ENCODE measurements at regions not wholly inside any gene's neighbourhood (a gene's known extent, or its start where the extent isn't known, plus 50 kb on each side); places are given as distances from the start of the nearest gene placed in this dataset.

- Histone ChIP-seq H3K18ac (ENCODE audit: extremely low read depth, low read length) (no peak overlapping the region), H4K91ac (replicated peaks; ENCODE audit: insufficient read length, low read length) (no peak overlapping the region), H2BK120ac (replicated peaks; ENCODE audit: low read depth, low read length) (no peak overlapping the region), H3K9ac (replicated peaks in 1 of 4; ENCODE audit: extremely low read depth in 1 of 4, low read depth in 3 of 4, low read length in 3 of 4) (no peak overlapping the region), H2BK20ac (ENCODE audit: low read length) (no peak overlapping the region), H4K8ac (ENCODE audit: extremely low read depth, insufficient read depth, low read length) (no peak overlapping the region), H2AK5ac (ENCODE audit: low read depth, low read length) (no peak overlapping the region), H3K9me3 (ENCODE audit: insufficient read depth in 2 of 2, low read depth in 1 of 2, low read length in 1 of 2) (no peaks in the 10 kb centered on the region), H2BK12ac (ENCODE audit: low read depth, low read length) (no peak overlapping the region), H2BK15ac (ENCODE audit: low read length) (no peak overlapping the region), H3K27ac (ENCODE audit: low read depth, low read length) (no peak overlapping the region), H4K5ac (ENCODE audit: insufficient read length, low read depth, low read length) (no peak overlapping the region), H3K23ac (ENCODE audit: insufficient read length) (no peak overlapping the region), H3K36me3 (ENCODE audit: control insufficient read depth in 2 of 4, insufficient read depth in 4 of 4, low read length in 3 of 4) (no peaks in the 10 kb centered on the region), H3K4me1 (replicated peaks in 1 of 4; ENCODE audit: control insufficient read depth in 3 of 4, insufficient read depth in 4 of 4, low read length in 3 of 4) (peaks cover 0 to 6% (median 0%) of the 10 kb centered on the region in 4 experiments; a peak in 1 of 7 replicates), H3K27me3 (replicated peaks in 1 of 4; ENCODE audit: control insufficient read depth in 3 of 4, extremely low read depth in 1 of 4, insufficient read depth in 3 of 4, low read length in 3 of 4) (no peaks in the 10 kb centered on the region), H3K56ac (replicated peaks; ENCODE audit: insufficient read length, low read depth, low read length) (no peak overlapping the region), H3K14ac (ENCODE audit: insufficient read length) (no peak overlapping the region), H3K4me2 (ENCODE audit: insufficient read depth in 1 of 2, low read depth in 2 of 2, low read length in 2 of 2) (no peak overlapping the region), H2BK5ac (ENCODE audit: low read depth, low read length) (no peak overlapping the region), H3K79me2 (ENCODE audit: control insufficient read depth in 1 of 2, insufficient read depth in 2 of 2, low read length in 2 of 2) (no peaks in the 10 kb centered on the region), H3K79me1 (ENCODE audit: low read depth, low read length) (no peaks in the 10 kb centered on the region), H3K4ac (replicated peaks; ENCODE audit: insufficient read length, low read depth, low read length) (no peak overlapping the region), H3K4me3 (ENCODE audit: extremely low read depth in 1 of 4, insufficient read depth in 2 of 4, low read depth in 3 of 4, low read length in 4 of 4) (no peak overlapping the region), H2AFZ (ENCODE audit: low read length) (no peak overlapping the region), H3K23me2 (ENCODE audit: low read depth, low read length) (no peaks in the 10 kb centered on the region), H4K20me1 (replicated peaks in 1 of 2; ENCODE audit: control insufficient read depth in 1 of 2, insufficient read depth in 2 of 2, low read length in 2 of 2) (no peaks in the 10 kb centered on the region)
- 96% methylated on average over 1 of the region's 1 CpG; no CpG with 5 or more reads in 1 of the 2 experiments for WGBS, 2 experiments (ENCODE audit: extremely low coverage in 1 of 2, insufficient coverage in 1 of 2, insufficient read length in 1 of 2, insufficient replicate concordance in 2 of 2, low coverage in 1 of 2, low lambda C conversion rate in 2 of 2, missing lambda C conversion rate in 1 of 2)
- ChIA-PET CTCF (ENCODE audit: partially characterized antibody) (interaction anchor here (0.6 kb wide), 1 partner anchor 1603 kb away, joined by 3 read pairs; no protein-coding TSS in a partner anchor), POLR2A (ENCODE audit: partially characterized antibody) (no interaction called here)
- no peak for DNase-seq (ENCODE audit: low read depth in 1 of 2, low spot score in 2 of 2)
- TF ChIP-seq ATF2 (IDR thresholded peaks at IDR 0.05; ENCODE audit: low read length) (no peak), SP1 (IDR thresholded peaks at IDR 0.05; ENCODE audit: low read depth, low read length) (no peak), TAF7 (optimal IDR thresholded peaks at IDR 0.05; ENCODE audit: borderline replicate concordance, low read depth, low read length) (no peak), RXRA (IDR thresholded peaks at IDR 0.05; ENCODE audit: insufficient read depth, low read depth, low read length) (no peak), YY1 (IDR thresholded peaks at IDR 0.05; ENCODE audit: low read depth, low read length) (no peak), CBX5 (IDR thresholded peaks at IDR 0.05; ENCODE audit: low read depth, low read length) (no peak), RFX5 (IDR thresholded peaks at IDR 0.05; ENCODE audit: borderline replicate concordance, low read depth, low read length) (no peak), CREB1 (IDR thresholded peaks at IDR 0.05) (no peak), E2F6 (IDR thresholded peaks at IDR 0.05) (no peak), EZH2 (IDR thresholded peaks at IDR 0.05; ENCODE audit: low read depth, low read length, severe bottlenecking) (no peak), SIX5 (IDR thresholded peaks at IDR 0.05; ENCODE audit: low read depth, low read length) (no peak), JUN (IDR thresholded peaks at IDR 0.05; ENCODE audit: low read depth, low read length) (no peak)
- no peak for FAIRE-seq
These were observed 597.5 kb upstream of the PCDH15 start for GRCh38 chr10:55398497-55398882.

All from H1 (cell line).